Bronchial epithelial cell (primary cell): ENCODE measurements at regions not wholly inside any gene's neighbourhood (a gene's known extent, or its start where the extent isn't known, plus 50 kb on each side); places are given as distances from the start of the nearest gene placed in this dataset.

Experiments
- DNase-seq: peaks from one replicate; pipeline ENCODE4 v3.0.0-alpha.2; 2010; ENCODE audit warnings: low read depth
- FAIRE-seq: peaks from 2 replicates; lab custom pipeline; 2011; peaks lifted over from hg19 to GRCh38; lab: Jason Lieb, UNC
- H3K27me3 ChIP-seq: 2 replicates; pipeline ENCODE4 v1.5.1; 2011; ENCODE audit warnings: low read length; ENCODE audit not compliant: control insufficient read depth, insufficient read depth
- H3K36me3 ChIP-seq: 2 replicates; pipeline ENCODE4 v1.5.1; 2011; ENCODE audit warnings: low read length; ENCODE audit not compliant: control insufficient read depth, insufficient read depth
- H3K4me3 ChIP-seq: 2 replicates; pipeline ENCODE4 v1.5.1; 2011; ENCODE audit warnings: mild to moderate bottlenecking, low read depth, low read length, control low read depth
- TF ChIP-seq, protein P1 (sequence below): IDR thresholded peaks from 2 replicates; pipeline ENCODE4 v1.5.1; 2011; ENCODE audit warnings: mild to moderate bottlenecking, moderate library complexity, low read length, control low read depth, inconsistent platforms; ENCODE audit not compliant: insufficient read depth, severe bottlenecking

DNA sequence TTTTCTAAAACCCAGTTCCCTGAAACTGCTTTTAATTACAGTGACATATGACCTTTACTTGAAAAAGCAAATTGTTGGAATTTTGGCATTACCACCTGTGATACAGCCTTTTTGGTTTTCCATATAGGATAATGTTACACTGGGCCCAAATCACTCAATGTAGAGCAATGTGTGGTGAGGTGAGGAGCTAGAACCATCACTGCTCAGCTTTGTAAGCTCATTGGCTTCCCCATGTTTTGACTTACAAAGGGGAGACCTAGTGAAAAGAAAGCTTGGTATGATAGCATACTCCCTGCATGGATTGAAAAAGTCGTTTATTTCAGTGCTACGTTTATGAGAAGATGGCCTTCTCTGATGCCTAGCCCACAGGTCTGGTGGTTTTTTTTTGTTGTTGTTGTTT, 470.4 kb upstream of the EPHA7 start:
- Histone ChIP-seq H3K36me3 (no peaks in the 10 kb centered on the region), H3K4me3 (no peak overlapping the region), H3K27me3 (no peaks in the 10 kb centered on the region)
- DNase-seq = no peak
- no peak for FAIRE-seq
- TF ChIP-seq, protein P1, sequence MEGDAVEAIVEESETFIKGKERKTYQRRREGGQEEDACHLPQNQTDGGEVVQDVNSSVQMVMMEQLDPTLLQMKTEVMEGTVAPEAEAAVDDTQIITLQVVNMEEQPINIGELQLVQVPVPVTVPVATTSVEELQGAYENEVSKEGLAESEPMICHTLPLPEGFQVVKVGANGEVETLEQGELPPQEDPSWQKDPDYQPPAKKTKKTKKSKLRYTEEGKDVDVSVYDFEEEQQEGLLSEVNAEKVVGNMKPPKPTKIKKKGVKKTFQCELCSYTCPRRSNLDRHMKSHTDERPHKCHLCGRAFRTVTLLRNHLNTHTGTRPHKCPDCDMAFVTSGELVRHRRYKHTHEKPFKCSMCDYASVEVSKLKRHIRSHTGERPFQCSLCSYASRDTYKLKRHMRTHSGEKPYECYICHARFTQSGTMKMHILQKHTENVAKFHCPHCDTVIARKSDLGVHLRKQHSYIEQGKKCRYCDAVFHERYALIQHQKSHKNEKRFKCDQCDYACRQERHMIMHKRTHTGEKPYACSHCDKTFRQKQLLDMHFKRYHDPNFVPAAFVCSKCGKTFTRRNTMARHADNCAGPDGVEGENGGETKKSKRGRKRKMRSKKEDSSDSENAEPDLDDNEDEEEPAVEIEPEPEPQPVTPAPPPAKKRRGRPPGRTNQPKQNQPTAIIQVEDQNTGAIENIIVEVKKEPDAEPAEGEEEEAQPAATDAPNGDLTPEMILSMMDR = no peak

DNA sequence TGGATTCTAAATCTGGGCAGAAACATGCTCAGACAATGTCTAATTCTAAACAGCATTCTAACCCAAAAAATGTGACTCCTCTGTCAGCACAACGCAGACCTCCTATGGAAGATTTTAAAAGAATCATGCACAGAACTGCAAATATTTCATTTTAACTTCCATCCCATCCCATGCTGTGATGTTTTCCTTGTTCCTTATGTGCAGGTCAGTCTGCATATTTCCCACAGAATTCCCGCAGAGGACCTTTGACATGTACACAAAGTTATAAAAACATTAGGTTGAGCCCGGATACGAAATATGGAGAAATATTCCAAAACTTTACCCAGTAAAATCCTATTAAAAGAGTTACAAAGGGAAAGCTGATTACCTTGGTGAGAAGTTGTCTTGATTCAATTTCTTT, 467.1 kb upstream of the EPHA7 start:
- Histone ChIP-seq H3K36me3 (no peaks in the 10 kb centered on the region), H3K27me3 (no peaks in the 10 kb centered on the region), H3K4me3 (no peak overlapping the region)
- DNase-seq (no peak), FAIRE-seq (no peak)
- TF ChIP-seq, protein P1 = no peak

DNA sequence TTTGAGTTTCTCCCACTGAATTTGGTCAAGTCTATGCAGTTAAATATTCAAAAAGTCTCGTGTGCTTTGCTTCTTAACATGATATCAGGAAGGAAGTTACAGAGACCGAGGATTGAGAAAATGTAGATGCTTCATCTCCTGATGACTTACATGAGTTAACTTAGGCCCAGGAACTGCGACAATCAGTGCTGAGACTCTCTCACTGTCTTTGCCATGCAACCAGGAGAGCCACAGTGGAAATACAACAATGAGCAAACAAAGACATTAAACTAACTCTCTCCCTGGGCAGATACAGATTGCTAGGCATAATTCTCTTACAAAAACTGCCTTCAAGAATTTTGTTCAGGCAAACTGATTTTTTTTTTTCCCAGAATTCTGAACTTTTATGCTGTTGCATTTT, 440.6 kb upstream of the EPHA7 start:
- TF ChIP-seq, protein P1 = no peak
- no peak for DNase-seq
- Histone ChIP-seq H3K4me3 (no peak overlapping the region), H3K36me3 (no peaks in the 10 kb centered on the region), H3K27me3 (no peaks in the 10 kb centered on the region)
- no peak for FAIRE-seq

DNA sequence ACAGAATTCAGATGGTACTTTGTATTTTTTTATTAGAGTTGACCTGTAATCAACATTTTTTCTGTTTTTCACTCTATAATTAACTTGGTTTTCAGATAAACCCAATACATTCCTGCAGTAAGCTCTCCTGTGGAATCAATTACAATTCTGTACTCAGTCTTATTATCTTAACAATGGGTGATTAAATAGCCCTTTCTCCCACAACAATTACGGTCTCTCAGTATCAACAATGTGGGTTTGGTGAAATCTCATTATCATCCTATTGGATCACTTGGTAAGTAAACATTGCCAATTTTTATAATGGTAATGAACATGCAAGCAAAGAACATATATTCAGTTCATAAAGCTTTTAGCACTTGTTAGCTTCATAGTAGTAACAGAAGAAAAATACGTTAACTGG, 438.9 kb upstream of the EPHA7 start:
- DNase-seq = no peak
- no peaks in the 10 kb centered on the region for H3K36me3 ChIP-seq
- no peak for FAIRE-seq
- H3K4me3 ChIP-seq = no peak overlapping the region
- no peaks in the 10 kb centered on the region for H3K27me3 ChIP-seq
- TF ChIP-seq, protein P1 = no peak

DNA sequence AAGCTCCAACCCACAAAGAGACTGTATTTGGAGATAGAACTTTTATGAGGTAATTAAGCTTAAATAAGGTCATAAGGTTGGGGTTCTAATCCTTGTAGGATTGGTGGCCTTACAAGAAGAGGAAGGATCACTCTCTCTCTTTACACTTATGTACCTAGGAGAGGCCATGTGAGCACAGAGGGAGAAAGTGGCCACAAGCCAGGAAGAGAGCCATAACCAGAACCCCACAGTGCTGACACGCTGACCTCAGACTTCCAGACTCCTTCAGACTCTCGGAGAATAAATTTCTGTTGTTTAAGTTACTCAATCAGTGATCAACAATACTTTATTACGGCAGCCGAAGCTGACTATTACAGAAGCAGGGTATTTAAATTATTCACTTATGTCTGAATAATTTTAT, 430.5 kb upstream of the EPHA7 start:
- Histone ChIP-seq H3K27me3 (no peaks in the 10 kb centered on the region), H3K4me3 (no peak overlapping the region), H3K36me3 (no peaks in the 10 kb centered on the region)
- DNase-seq (no peak), FAIRE-seq (no peak)
- TF ChIP-seq, protein P1 = no peak

DNA sequence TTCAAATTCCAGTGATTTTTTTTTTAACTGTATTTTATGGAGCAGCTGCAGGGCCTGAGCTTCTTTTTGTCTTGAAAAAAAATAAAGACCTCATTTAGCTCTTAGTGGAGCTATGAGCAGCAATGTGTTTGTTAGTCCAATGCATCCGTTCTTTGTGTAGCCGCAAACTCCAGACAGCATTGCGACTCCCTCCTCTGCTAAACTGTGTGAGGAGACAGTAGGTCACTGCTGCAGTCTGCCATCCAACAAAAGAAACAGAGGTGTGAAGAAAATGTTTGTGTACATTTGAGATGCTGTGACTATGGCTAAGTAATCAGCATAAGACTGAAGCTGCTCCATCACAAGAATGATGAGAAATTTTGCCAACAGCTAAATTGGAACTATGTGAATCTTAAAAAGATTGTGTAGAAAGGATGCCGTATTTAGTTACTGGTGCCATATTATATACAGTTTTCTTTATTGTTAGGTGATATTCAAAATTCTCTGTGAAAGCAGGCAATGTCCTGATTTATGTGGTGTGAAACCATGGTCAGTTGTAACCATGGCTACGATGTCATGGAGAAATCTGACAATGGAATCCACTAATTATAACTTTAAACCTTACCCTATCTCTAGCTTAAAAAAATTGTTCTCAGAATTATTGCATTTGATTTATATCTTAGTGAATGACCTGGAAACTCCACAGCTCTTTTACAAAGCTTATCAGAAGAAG, 428.8 kb upstream of the EPHA7 start:
- H3K36me3 ChIP-seq = no peaks in the 10 kb centered on the region
- TF ChIP-seq, protein P1 = no peak
- no peaks in the 10 kb centered on the region for H3K27me3 ChIP-seq
- FAIRE-seq (no peak), DNase-seq (no peak)
- H3K4me3 ChIP-seq = no peak overlapping the region
